Calu3 (cell line): ENCODE measurements at regions not wholly inside any gene's neighbourhood (a gene's known extent, or its start where the extent isn't known, plus 50 kb on each side); places are given as distances from the start of the nearest gene placed in this dataset.
"Not testable (repeated sequence)": the region's sequence is repeated elsewhere in the genome, so short reads cannot be mapped to it uniquely, and the experiment has no call there.

ENCODE experiments used
- BruUV-seq: library from RNA; stranded (reverse); fragments of 400-500 nt; replicated peaks from 2 replicates; lab custom pipeline; 2021; lab: Mats Ljungman, UMichigan
- CTCF ChIA-PET: fragments of 300-600 bp; sonication (Branson Sonifier 250); formaldehyde crosslinking; loops from one replicate; lab custom pipeline; 2022; ENCODE audit warnings: antibody characterized with exemption; lab: Charles Lee
- DNase-seq: peaks from one replicate; pipeline ENCODE4 v3.0.0; 2022
- H3K27ac Mint-ChIP-seq: one replicate; pipeline ENCODE4 v1.8.0; 2022; ENCODE audit warnings: mixed read lengths; ENCODE audit not compliant: unreplicated experiment
- H3K27me3 Mint-ChIP-seq: one replicate; pipeline ENCODE4 v1.8.0; 2022; ENCODE audit warnings: mixed read lengths; ENCODE audit not compliant: unreplicated experiment
- H3K36me3 Mint-ChIP-seq: one replicate; pipeline ENCODE4 v1.8.0; 2022; ENCODE audit warnings: mild to moderate bottlenecking, moderate library complexity, mixed read lengths; ENCODE audit not compliant: insufficient read depth, unreplicated experiment
- H3K4me1 Mint-ChIP-seq: one replicate; pipeline ENCODE4 v1.8.0; 2022; ENCODE audit warnings: mild to moderate bottlenecking, low read depth, mixed read lengths; ENCODE audit not compliant: unreplicated experiment
- H3K4me3 Mint-ChIP-seq: one replicate; pipeline ENCODE4 v1.8.0; 2022; ENCODE audit warnings: mild to moderate bottlenecking, low read depth, moderate library complexity, mixed read lengths; ENCODE audit not compliant: unreplicated experiment
- H3K9me3 Mint-ChIP-seq: one replicate; pipeline ENCODE4 v1.8.0; 2022; ENCODE audit warnings: low read depth, mixed read lengths; ENCODE audit not compliant: unreplicated experiment
- CTCF ChIP-seq: fragments of 200-600 bp; IDR thresholded peaks from one replicate; pipeline ENCODE4 v1.8.0; 2022; ENCODE audit warnings: antibody characterized with exemption; ENCODE audit not compliant: unreplicated experiment
- intact Hi-C: fragments of 100-400 bp; cut with micrococcal nuclease; formaldehyde crosslinking; loops from one replicate; pipeline ENCODE4 v1.10.0; 2022; ENCODE audit not compliant: unreplicated experiment

- CTCF ChIA-PET: no interaction called here
- DNase-seq: no peak
- TF ChIP-seq CTCF: no peak
- H3K4me3 Mint-ChIP-seq: no peak overlapping the region
- no peak overlapping the region for H3K27ac Mint-ChIP-seq
- no peaks in the 10 kb centered on the region for H3K4me1 Mint-ChIP-seq
- H3K9me3 Mint-ChIP-seq: no peaks in the 10 kb centered on the region
- intact Hi-C loops: no loop called here
- H3K27me3 Mint-ChIP-seq: no peaks in the 10 kb centered on the region
- H3K36me3 Mint-ChIP-seq: no peaks in the 10 kb centered on the region
- no TSS peak for BruUV-seq
Measured at GRCh38 chr13:109318945-109319590, 467.3 kb downstream of the IRS2 start.

- DNase-seq: no peak
- CTCF ChIA-PET: no interaction called here
- no peak overlapping the region for H3K4me3 Mint-ChIP-seq
- no TSS peak for BruUV-seq
- H3K27me3 Mint-ChIP-seq: no peaks in the 10 kb centered on the region
- no peaks in the 10 kb centered on the region for H3K4me1 Mint-ChIP-seq
- intact Hi-C loops: no loop called here
- no peak for TF ChIP-seq CTCF
- H3K9me3 Mint-ChIP-seq: no peaks in the 10 kb centered on the region
- H3K27ac Mint-ChIP-seq: no peak overlapping the region
- H3K36me3 Mint-ChIP-seq: no peaks in the 10 kb centered on the region
Measured at GRCh38 chr13:109315481-109315880, 470.9 kb downstream of the IRS2 start.

GRCh38 chr13:109314101-109314500 lies 472.3 kb downstream of the IRS2 start:
- Mint-ChIP-seq H3K27ac (no peak overlapping the region), H3K4me1 (no peaks in the 10 kb centered on the region), H3K36me3 (no peaks in the 10 kb centered on the region), H3K4me3 (no peak overlapping the region), H3K27me3 (no peaks in the 10 kb centered on the region), H3K9me3 (no peaks in the 10 kb centered on the region)
- CTCF ChIA-PET: no interaction called here
- no TSS peak for BruUV-seq
- DNase-seq: no peak
- no peak for TF ChIP-seq CTCF
- intact Hi-C loops: no loop called here

- intact Hi-C loops: no loop called here
- H3K9me3 Mint-ChIP-seq: no peaks in the 10 kb centered on the region
- no peak for TF ChIP-seq CTCF
- no TSS peak for BruUV-seq
- H3K27ac Mint-ChIP-seq: no peak overlapping the region
- no peak overlapping the region for H3K4me3 Mint-ChIP-seq
- H3K27me3 Mint-ChIP-seq: no peaks in the 10 kb centered on the region
- no peaks in the 10 kb centered on the region for H3K36me3 Mint-ChIP-seq
- H3K4me1 Mint-ChIP-seq: no peaks in the 10 kb centered on the region
- CTCF ChIA-PET: no interaction called here
- no peak for DNase-seq
Measured at GRCh38 chr13:109312399-109312798, 474.0 kb downstream of the IRS2 start.

GRCh38 chr13:109311431-109311976 lies 474.9 kb downstream of the IRS2 start:
- CTCF ChIA-PET, DNase-seq, BruUV-seq, H3K36me3 Mint-ChIP-seq, intact Hi-C loops, H3K4me3 Mint-ChIP-seq, H3K4me1 Mint-ChIP-seq, H3K27ac Mint-ChIP-seq, H3K9me3 Mint-ChIP-seq, H3K27me3 Mint-ChIP-seq: not testable (repeated sequence)
